Liver (tissue), 3 donors: ENCODE measurements at regions not wholly inside any gene's neighbourhood (a gene's known extent, or its start where the extent isn't known, plus 50 kb on each side); places are given as distances from the start of the nearest gene placed in this dataset.

Source experiments
- CTCF ChIP-seq: fragments of 150-350 bp; IDR thresholded peaks from 2 replicates; pipeline ENCODE4 v1.5.1; 2017; ENCODE audit warnings: improper control_type of control experiment, low read depth, low read length; ENCODE audit not compliant: missing input control
- HNF4A ChIP-seq, 2 donors: conservative IDR thresholded peaks; 2 replicates each; pipeline ENCODE4 v1.6.1; 2016; ENCODE audit warnings: antibody characterized with exemption in 2 of 2, mild to moderate bottlenecking in 2 of 2
- RAD21 ChIP-seq, 2 donors: IDR thresholded peaks; 2 replicates each; pipeline ENCODE4 v1.6.1; 2016; ENCODE audit warnings: antibody characterized with exemption in 2 of 2, mild to moderate bottlenecking in 2 of 2
- REST ChIP-seq: IDR thresholded peaks from 2 replicates; pipeline ENCODE4 v1.6.1; 2016; ENCODE audit warnings: antibody characterized with exemption, mild to moderate bottlenecking
- YY1 ChIP-seq: IDR thresholded peaks from 2 replicates; pipeline ENCODE4 v1.6.1; 2016; ENCODE audit warnings: antibody characterized with exemption, mild to moderate bottlenecking
- donor health status: healthy.
- donor health status: healthy.

GRCh38 chr22:48872271-48873190 is 955.1 kb downstream of the BRD1 start:
- no peak for TF ChIP-seq CTCF
- no peak for TF ChIP-seq REST
- no peak for TF ChIP-seq RAD21 (IDR thresholded peaks at IDR 0.05)
- TF ChIP-seq YY1: no peak
- TF ChIP-seq HNF4A (conservative IDR thresholded peaks at IDR 0.05): no peak
